GM12874 (cell line): ENCODE measurements at regions not wholly inside any gene's neighbourhood (a gene's known extent, or its start where the extent isn't known, plus 50 kb on each side); places are given as distances from the start of the nearest gene placed in this dataset.

ENCODE experiments used
- CTCF ChIP-seq: IDR thresholded peaks from 2 replicates; pipeline ENCODE4 v1.5.1; 2011; ENCODE audit warnings: low read depth, mild to moderate bottlenecking, control low read depth, low read length, moderate library complexity; ENCODE audit not compliant: insufficient read depth

- no peak for TF ChIP-seq CTCF
These were observed 132.1 kb downstream of the ETS2 start for GRCh38 chr21:38937844-38938243.

- no peak for TF ChIP-seq CTCF
These were observed 131.6 kb downstream of the ETS2 start for GRCh38 chr21:38937286-38937790.

DNA sequence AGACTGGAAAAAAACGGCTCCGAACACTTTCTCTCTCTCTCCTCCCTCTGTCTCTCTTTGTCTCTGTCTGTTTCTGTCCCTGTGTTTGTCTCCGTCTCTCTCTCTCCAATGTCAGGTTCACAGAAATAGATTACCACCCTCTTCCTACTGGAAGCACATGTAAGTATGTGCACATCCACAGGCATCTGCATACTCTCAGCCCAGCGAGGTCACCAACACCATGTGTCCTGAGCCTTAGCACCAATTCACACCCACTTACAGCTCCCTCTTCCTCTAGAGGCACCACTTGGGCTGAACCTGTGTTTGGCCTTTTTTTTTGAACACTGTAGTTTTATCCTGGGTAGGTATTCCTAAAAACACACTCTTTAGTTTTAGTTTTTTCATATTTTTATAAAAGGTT is 130.5 kb downstream of the ETS2 start:
- no peak for TF ChIP-seq CTCF

DNA sequence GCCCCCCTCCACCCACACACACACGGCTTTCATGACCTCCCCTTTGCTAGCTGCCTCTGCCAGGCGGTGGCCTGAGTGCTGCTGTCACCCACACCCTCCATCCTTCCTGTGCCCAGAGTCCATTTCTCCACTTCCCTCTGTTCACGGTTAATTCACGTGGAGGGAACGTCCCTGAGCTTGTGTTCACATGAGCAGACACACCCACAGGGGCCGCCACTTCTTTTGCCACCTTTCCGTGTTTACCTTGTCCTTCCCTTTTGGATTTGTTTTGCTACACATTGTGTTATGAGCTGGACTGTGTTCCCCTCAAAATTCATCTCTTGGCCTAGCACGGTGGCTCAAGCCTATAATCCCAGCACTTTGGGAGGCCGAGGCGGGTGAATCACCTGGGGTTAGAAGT is 128.0 kb downstream of the ETS2 start:
- no peak for TF ChIP-seq CTCF

DNA sequence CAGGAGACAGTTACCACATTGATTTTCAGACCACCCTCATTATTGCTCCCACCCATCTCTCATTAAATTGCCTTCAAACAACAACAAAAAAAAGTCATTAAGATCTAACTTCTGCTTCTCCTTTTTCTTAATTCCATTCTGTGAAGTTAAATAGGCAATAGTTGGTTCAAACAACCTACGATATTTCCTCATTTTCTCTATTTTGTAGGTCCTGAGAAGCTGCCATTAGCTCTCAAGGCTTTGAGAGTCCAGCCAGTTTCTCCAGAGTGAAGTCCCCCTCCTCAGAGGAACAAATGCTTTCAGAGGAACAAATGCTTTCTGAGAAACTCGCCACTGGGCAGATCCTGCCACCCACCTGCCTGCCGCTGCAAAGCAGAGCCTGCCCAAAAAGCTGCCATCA is 125.6 kb downstream of the ETS2 start:
- no peak for TF ChIP-seq CTCF

- TF ChIP-seq CTCF = no peak
These were observed 125.1 kb downstream of the ETS2 start for GRCh38 chr21:38930853-38931252.

GRCh38 chr21:38930066-38930465 is 124.3 kb downstream of the ETS2 start:
- TF ChIP-seq CTCF = no peak

GRCh38 chr21:38929652-38930051 is 123.9 kb downstream of the ETS2 start:
- no peak for TF ChIP-seq CTCF
